Ishikawa (cell line): ENCODE measurements at regions not wholly inside any gene's neighbourhood (a gene's known extent, or its start where the extent isn't known, plus 50 kb on each side); places are given as distances from the start of the nearest gene placed in this dataset.

Source experiments
- TAF1 ChIP-seq: IDR thresholded peaks from 2 replicates; pipeline ENCODE4 v1.6.1; 2012; ENCODE audit warnings: low read depth, mild to moderate bottlenecking
- ZBTB7A ChIP-seq: IDR thresholded peaks from 2 replicates; pipeline ENCODE4 v1.6.1; 2012; ENCODE audit warnings: low read depth

DNA sequence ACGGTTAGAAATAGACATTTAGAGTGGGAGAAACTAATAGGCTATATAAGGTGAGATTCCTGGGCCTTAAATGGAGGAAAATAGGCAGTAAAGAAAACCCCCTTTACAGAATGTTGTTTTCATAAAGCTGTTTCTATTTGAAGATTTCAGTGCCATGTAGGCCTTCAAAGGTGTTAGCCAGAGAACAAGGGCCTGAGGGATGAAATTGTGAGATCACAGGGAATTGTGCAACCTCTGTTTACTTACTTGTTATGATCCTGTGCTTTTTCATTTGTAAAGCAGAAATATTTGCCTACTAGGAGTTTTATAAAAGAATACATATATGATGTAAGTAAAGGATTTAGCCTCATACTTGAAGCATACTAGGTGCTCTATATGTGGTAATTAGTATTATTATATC, 272.9 kb upstream of the ARX start:
- no peak for TF ChIP-seq ZBTB7A
- no peak for TF ChIP-seq TAF1
